Neuronal stem cell (in vitro differentiated cells): ENCODE measurements at regions not wholly inside any gene's neighbourhood (a gene's known extent, or its start where the extent isn't known, plus 50 kb on each side); places are given as distances from the start of the nearest gene placed in this dataset.

Experiments
- DNase-seq: peaks from one replicate; pipeline ENCODE4 v3.0.0-alpha.2; 2013; ENCODE audit warnings: low spot score
- H2AFZ ChIP-seq: one replicate; pipeline ENCODE4 v1.6.1; 2013; ENCODE audit warnings: mild to moderate bottlenecking, low read length, inconsistent platforms
- H2AK5ac ChIP-seq: 2 replicates; pipeline ENCODE4 v1.6.1; 2013; ENCODE audit warnings: low read depth, mild to moderate bottlenecking, inconsistent platforms, low read length, moderate library complexity, mixed read lengths
- H2BK120ac ChIP-seq: 2 replicates; pipeline ENCODE4 v1.6.1; 2013; ENCODE audit warnings: low read depth, mild to moderate bottlenecking, inconsistent platforms, low read length, moderate library complexity, mixed read lengths
- H2BK12ac ChIP-seq: one replicate; pipeline ENCODE4 v1.6.1; 2013; ENCODE audit warnings: low read length, inconsistent platforms
- H2BK15ac ChIP-seq: 2 replicates; pipeline ENCODE4 v1.6.1; 2013; ENCODE audit warnings: mild to moderate bottlenecking, low read length, inconsistent platforms, mixed read lengths
- H2BK5ac ChIP-seq: one replicate; pipeline ENCODE4 v1.6.1; 2013; ENCODE audit warnings: inconsistent platforms, mild to moderate bottlenecking, low read length, moderate library complexity
- H3K14ac ChIP-seq: one replicate; pipeline ENCODE4 v1.6.1; 2013; ENCODE audit warnings: low read length, inconsistent platforms
- H3K18ac ChIP-seq: 2 replicates; pipeline ENCODE4 v1.6.1; 2013; ENCODE audit warnings: low read length, inconsistent platforms
- H3K23ac ChIP-seq: 2 replicates; pipeline ENCODE4 v1.6.1; 2013; ENCODE audit warnings: low read depth, mild to moderate bottlenecking, mixed read lengths, low read length, inconsistent platforms; ENCODE audit not compliant: poor library complexity
- H3K27ac ChIP-seq: replicated peaks from 3 replicates; pipeline ENCODE4 v1.5.1; 2013; ENCODE audit warnings: low read length, inconsistent platforms
- H3K27me3 ChIP-seq, 3 experiments: 2 replicates each; pipeline ENCODE4 v1.6.1; 2013; ENCODE audit warnings: low read length in 3 of 3, mild to moderate bottlenecking in 2 of 3, inconsistent platforms in 1 of 3, low read depth in 1 of 3, mixed read lengths in 1 of 3, moderate library complexity in 1 of 3; ENCODE audit not compliant: control insufficient read depth in 3 of 3, insufficient read depth in 3 of 3
- H3K36me3 ChIP-seq, 2 donors: replicated peaks in 1 of 2; 2 replicates each; pipeline ENCODE4 v1.6.1; 2013; ENCODE audit warnings: low read length in 2 of 2; ENCODE audit not compliant: control insufficient read depth in 2 of 2, insufficient read depth in 2 of 2
- H3K4ac ChIP-seq: 2 replicates; pipeline ENCODE4 v1.6.1; 2013; ENCODE audit warnings: inconsistent platforms, mild to moderate bottlenecking, low read length, moderate library complexity
- H3K4me1 ChIP-seq, 2 donors: 1 replicate in 1 of 2; 2 replicates in 1 of 2; pipeline ENCODE4 v1.6.1; 2013; ENCODE audit warnings: low read length in 2 of 2, low read depth in 1 of 2; ENCODE audit not compliant: control insufficient read depth in 2 of 2, insufficient read depth in 1 of 2
- H3K4me2 ChIP-seq: one replicate; pipeline ENCODE4 v1.6.1; 2013; ENCODE audit warnings: mild to moderate bottlenecking, low read length, inconsistent platforms; ENCODE audit not compliant: insufficient read depth, poor library complexity, severe bottlenecking
- H3K4me3 ChIP-seq, 2 donors: 2 replicates each; pipeline ENCODE4 v1.5.1; 2013; ENCODE audit warnings: low read length in 2 of 2, mild to moderate bottlenecking in 2 of 2, inconsistent platforms in 1 of 2, moderate library complexity in 1 of 2
- H3K79me1 ChIP-seq: one replicate; pipeline ENCODE4 v1.6.1; 2013; ENCODE audit warnings: low read depth, mild to moderate bottlenecking, inconsistent platforms, low read length, moderate library complexity
- H3K9ac ChIP-seq: one replicate; pipeline ENCODE4 v1.6.1; 2013; ENCODE audit warnings: mild to moderate bottlenecking, low read depth, low read length, inconsistent platforms; ENCODE audit not compliant: poor library complexity
- H3K9me3 ChIP-seq, 2 donors: replicated peaks in 1 of 2; 2 replicates each; pipeline versions ENCODE3 to v1.6.1; 2013; ENCODE audit warnings: low read length in 2 of 2, mild to moderate bottlenecking in 2 of 2, inconsistent platforms in 1 of 2, low read depth in 1 of 2, mixed read lengths in 1 of 2, moderate library complexity in 1 of 2; ENCODE audit not compliant: control insufficient read depth in 2 of 2, insufficient read depth in 1 of 2
- H4K8ac ChIP-seq: one replicate; pipeline ENCODE4 v1.6.1; 2013; ENCODE audit warnings: low read depth, mild to moderate bottlenecking, inconsistent platforms, low read length, moderate library complexity
- H4K91ac ChIP-seq: one replicate; pipeline ENCODE4 v1.6.1; 2013; ENCODE audit warnings: low read length, low read depth, mild to moderate bottlenecking, inconsistent platforms; ENCODE audit not compliant: poor library complexity
- WGBS, 2 donors: extraction: QIAGEN DNeasy Blood & Tissue Kit; methylation state at CpG; one replicate each; pipeline ENCODE4 v1.1.7; 2013; ENCODE audit warnings: missing lambda C conversion rate in 2 of 2, mixed read lengths in 1 of 2; ENCODE audit not compliant: insufficient read length in 2 of 2, insufficient replicate concordance in 1 of 2; ENCODE audit errors: extremely low coverage in 2 of 2; 5-methylcytosine and 5-hydroxymethylcytosine counted together

- Histone ChIP-seq H3K9ac (no peak overlapping the region), H3K36me3 (no peaks in the 10 kb centered on the region), H3K23ac (no peak overlapping the region), H2BK5ac (no peak overlapping the region), H2BK12ac (no peak overlapping the region), H3K18ac (no peak overlapping the region), H3K4me2 (no peak overlapping the region), H3K4me3 (no peak overlapping the region), H3K4ac (no peak overlapping the region), H3K9me3 (peaks cover 0 to 2% of the 10 kb centered on the region in 2 donors), H3K27ac (no peak overlapping the region), H4K8ac (no peak overlapping the region), H3K27me3 (no peaks in the 10 kb centered on the region), H4K91ac (no peak overlapping the region), H3K79me1 (no peaks in the 10 kb centered on the region), H2AFZ (no peak overlapping the region), H3K4me1 (peaks cover 0 to 1% of the 10 kb centered on the region in 2 donors), H2BK15ac (no peak overlapping the region), H2BK120ac (no peak overlapping the region), H2AK5ac (no peak overlapping the region), H3K14ac (no peak overlapping the region)
- WGBS, 2 donors, result no CpG with 5 or more reads among the region's 1 CpG
- no peak for DNase-seq
Measured at GRCh38 chr18:6547476-6547875, 132.8 kb upstream of the L3MBTL4 start.

GRCh38 chr18:6553234-6553900, 138.7 kb upstream of the L3MBTL4 start:
- H3K18ac ChIP-seq, result no peak overlapping the region
- H3K9ac ChIP-seq, result no peak overlapping the region
- H3K4me2 ChIP-seq, result no peak overlapping the region
- H2AK5ac ChIP-seq, result no peak overlapping the region
- no peak overlapping the region for H4K8ac ChIP-seq
- H3K4me3 ChIP-seq, result no peak overlapping the region
- no peak overlapping the region for H2BK5ac ChIP-seq
- H3K27me3 ChIP-seq, result no peaks in the 10 kb centered on the region
- H3K27ac ChIP-seq, result no peak overlapping the region
- no peaks in the 10 kb centered on the region for H3K36me3 ChIP-seq
- H3K14ac ChIP-seq, result no peak overlapping the region
- no peaks in the 10 kb centered on the region for H3K79me1 ChIP-seq
- WGBS, 2 donors, result no CpG with 5 or more reads among the region's 3 CpGs
- no peak overlapping the region for H2BK15ac ChIP-seq
- no peak overlapping the region for H2AFZ ChIP-seq
- H2BK120ac ChIP-seq, result no peak overlapping the region
- H3K9me3 ChIP-seq, result peaks cover 0 to 2% of the 10 kb centered on the region in 2 donors
- peaks cover 8 to 15% of the 10 kb centered on the region in 2 donors for H3K4me1 ChIP-seq
- H3K4ac ChIP-seq, result no peak overlapping the region
- no peak overlapping the region for H4K91ac ChIP-seq
- DNase-seq, result no peak
- H2BK12ac ChIP-seq, result no peak overlapping the region
- no peak overlapping the region for H3K23ac ChIP-seq

GRCh38 chr18:6557057-6557769, 142.5 kb upstream of the L3MBTL4 start:
- DNase-seq, result peak; percentile 33
- no peak overlapping the region for H3K4me3 ChIP-seq

GRCh38 chr18:6557770-6558248, 143.1 kb upstream of the L3MBTL4 start:
- no peak for DNase-seq
- no peak overlapping the region for H2BK15ac ChIP-seq
- no peak overlapping the region for H4K8ac ChIP-seq
- H4K91ac ChIP-seq, result no peak overlapping the region
- no peak overlapping the region for H2AK5ac ChIP-seq
- no peak overlapping the region for H2AFZ ChIP-seq
- H3K36me3 ChIP-seq, result no peaks in the 10 kb centered on the region
- no peak overlapping the region for H3K4ac ChIP-seq
- no peak overlapping the region for H2BK120ac ChIP-seq
- H2BK5ac ChIP-seq, result no peak overlapping the region
- H3K9ac ChIP-seq, result no peak overlapping the region
- H3K27me3 ChIP-seq, result no peaks in the 10 kb centered on the region
- H2BK12ac ChIP-seq, result no peak overlapping the region
- H3K9me3 ChIP-seq, result no peaks in the 10 kb centered on the region
- no peaks in the 10 kb centered on the region for H3K79me1 ChIP-seq
- peaks cover 8 to 16% of the 10 kb centered on the region in 2 donors for H3K4me1 ChIP-seq
- H3K4me2 ChIP-seq, result no peak overlapping the region
- H3K18ac ChIP-seq, result no peak overlapping the region
- H3K14ac ChIP-seq, result no peak overlapping the region
- WGBS, 2 donors, result no CpG with 5 or more reads among the region's 8 CpGs
- no peak overlapping the region for H3K23ac ChIP-seq
- no peak overlapping the region for H3K27ac ChIP-seq
- H3K4me3 ChIP-seq, result no peak overlapping the region

More at GRCh38 chr18:6557057-6557769, 142.5 kb upstream of the L3MBTL4 start:
- Histone ChIP-seq H3K4ac (no peak overlapping the region), H2BK12ac (no peak overlapping the region), H3K4me2 (no peak overlapping the region), H3K9ac (no peak overlapping the region), H2BK120ac (no peak overlapping the region), H4K8ac (no peak overlapping the region), H2AK5ac (no peak overlapping the region), H3K23ac (no peak overlapping the region), H3K36me3 (no peaks in the 10 kb centered on the region), H2BK15ac (no peak overlapping the region), H2BK5ac (no peak overlapping the region), H3K27me3 (no peaks in the 10 kb centered on the region), H3K9me3 (no peaks in the 10 kb centered on the region), H3K14ac (no peak overlapping the region), H3K18ac (no peak overlapping the region), H3K4me1 (peaks cover 8 to 16% of the 10 kb centered on the region in 2 donors), H3K27ac (peak overlapping the region; percentile 9), H2AFZ (peak overlapping the region; percentile 12), H3K79me1 (no peaks in the 10 kb centered on the region), H4K91ac (no peak overlapping the region)
- no CpG with 5 or more reads among the region's 18 CpGs for WGBS, 2 donors
